ENCODE measurements at regions not wholly inside any gene's neighbourhood (a gene's known extent, or its start where the extent isn't known, plus 50 kb on each side); places are given as distances from the start of the nearest gene placed in this dataset.
A peak's percentile ranks its signal among the peaks of the same experiment; 100 is the strongest.

GRCh38 chrX:69000877-69001276, 164.4 kb downstream of the PJA1 start:
- H3K4me3 ChIP-seq (ENCODE audit: low read depth, low read length): no peak overlapping the region
- TF ChIP-seq, protein P1, sequence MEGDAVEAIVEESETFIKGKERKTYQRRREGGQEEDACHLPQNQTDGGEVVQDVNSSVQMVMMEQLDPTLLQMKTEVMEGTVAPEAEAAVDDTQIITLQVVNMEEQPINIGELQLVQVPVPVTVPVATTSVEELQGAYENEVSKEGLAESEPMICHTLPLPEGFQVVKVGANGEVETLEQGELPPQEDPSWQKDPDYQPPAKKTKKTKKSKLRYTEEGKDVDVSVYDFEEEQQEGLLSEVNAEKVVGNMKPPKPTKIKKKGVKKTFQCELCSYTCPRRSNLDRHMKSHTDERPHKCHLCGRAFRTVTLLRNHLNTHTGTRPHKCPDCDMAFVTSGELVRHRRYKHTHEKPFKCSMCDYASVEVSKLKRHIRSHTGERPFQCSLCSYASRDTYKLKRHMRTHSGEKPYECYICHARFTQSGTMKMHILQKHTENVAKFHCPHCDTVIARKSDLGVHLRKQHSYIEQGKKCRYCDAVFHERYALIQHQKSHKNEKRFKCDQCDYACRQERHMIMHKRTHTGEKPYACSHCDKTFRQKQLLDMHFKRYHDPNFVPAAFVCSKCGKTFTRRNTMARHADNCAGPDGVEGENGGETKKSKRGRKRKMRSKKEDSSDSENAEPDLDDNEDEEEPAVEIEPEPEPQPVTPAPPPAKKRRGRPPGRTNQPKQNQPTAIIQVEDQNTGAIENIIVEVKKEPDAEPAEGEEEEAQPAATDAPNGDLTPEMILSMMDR (IDR thresholded peaks at IDR 0.05; ENCODE audit: insufficient read depth, low read length): no peak
- DNase-seq (ENCODE audit: low read depth): no peak

DNA sequence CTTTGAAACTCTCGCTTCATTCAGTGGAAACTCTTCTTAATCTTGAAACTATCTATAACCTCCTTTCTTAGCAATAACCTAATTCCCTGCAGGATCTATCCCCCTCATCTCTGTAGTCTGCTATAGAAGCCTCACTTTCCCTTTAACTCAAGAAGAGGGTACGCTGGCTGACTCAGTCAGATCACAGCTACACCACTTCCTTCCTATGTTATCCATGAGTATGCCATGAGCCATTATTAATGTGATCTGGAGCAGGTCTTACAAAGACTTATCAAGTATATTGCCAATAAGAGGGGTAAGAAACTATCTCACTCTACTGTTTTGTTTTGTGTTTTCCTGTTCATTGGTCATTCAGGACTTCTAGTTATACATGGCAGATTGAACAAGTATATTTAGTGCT, 165.3 kb downstream of the PJA1 start:
- H3K4me3 ChIP-seq (ENCODE audit: low read depth, low read length): no peak overlapping the region
- TF ChIP-seq, protein P1 (IDR thresholded peaks at IDR 0.05; ENCODE audit: insufficient read depth, low read length): no peak
- no peak for DNase-seq (ENCODE audit: low read depth)

GRCh38 chrX:68999356-68999755, 165.9 kb downstream of the PJA1 start:
- DNase-seq (ENCODE audit: low read depth): peak; percentile 38
- H3K4me3 ChIP-seq (ENCODE audit: low read depth, low read length): no peak overlapping the region
- TF ChIP-seq, protein P1 (IDR thresholded peaks at IDR 0.05; ENCODE audit: insufficient read depth, low read length): no peak

DNA sequence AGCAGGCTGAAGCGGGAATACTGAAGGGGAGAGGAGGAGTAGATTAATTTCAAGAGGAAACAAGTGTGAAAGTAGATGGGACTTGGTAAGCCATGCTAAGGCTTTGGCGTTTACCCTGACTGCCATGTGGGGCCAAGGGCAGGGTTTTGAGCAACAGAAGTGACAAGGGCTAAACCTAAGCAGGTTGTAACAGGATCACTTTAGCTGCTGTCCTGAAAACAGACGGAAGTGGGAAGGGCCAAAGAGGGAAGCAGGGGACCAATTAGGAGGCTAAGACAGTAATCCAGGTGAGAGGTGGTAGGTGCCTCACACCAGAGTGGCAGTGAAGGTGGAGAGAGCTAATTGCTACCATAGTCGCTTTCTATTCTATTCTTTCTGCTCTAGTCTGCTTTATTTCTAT, 166.5 kb downstream of the PJA1 start:
- no peak overlapping the region for H3K4me3 ChIP-seq (ENCODE audit: low read depth, low read length)
- TF ChIP-seq, protein P1 (IDR thresholded peaks at IDR 0.05; ENCODE audit: insufficient read depth, low read length): no peak
- no peak for DNase-seq (ENCODE audit: low read depth)

GRCh38 chrX:68997911-68998310, 167.3 kb downstream of the PJA1 start:
- TF ChIP-seq, protein P1 (IDR thresholded peaks at IDR 0.05; ENCODE audit: insufficient read depth, low read length): no peak
- no peak overlapping the region for H3K4me3 ChIP-seq (ENCODE audit: low read depth, low read length)
- DNase-seq (ENCODE audit: low read depth): peak; percentile 87

DNA sequence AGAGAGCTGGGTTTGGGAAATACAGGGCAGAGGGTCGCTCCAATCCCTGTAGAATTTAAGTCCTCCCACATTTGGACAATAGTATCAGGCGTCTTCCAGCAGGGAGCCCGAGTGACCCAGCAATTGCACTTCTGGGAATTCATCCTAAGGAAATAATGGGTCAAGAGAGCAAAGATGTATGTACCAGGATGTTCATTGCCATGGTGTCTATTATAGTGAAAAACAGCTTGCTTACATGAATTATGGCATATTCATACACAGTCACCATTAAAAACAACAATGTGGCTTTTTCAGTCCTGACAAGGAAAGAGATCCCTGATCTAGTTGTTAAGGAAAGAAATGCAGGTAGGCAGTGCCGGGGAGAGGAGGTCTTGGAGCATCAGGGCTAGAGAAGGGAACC, 167.7 kb downstream of the PJA1 start:
- TF ChIP-seq, protein P1 (IDR thresholded peaks at IDR 0.05; ENCODE audit: insufficient read depth, low read length): no peak
- H3K4me3 ChIP-seq (ENCODE audit: low read depth, low read length): no peak overlapping the region
- DNase-seq (ENCODE audit: low read depth): peak; percentile 7

GRCh38 chrX:68995780-68996551, 167.1 kb downstream of the EFNB1 start:
- H3K4me3 ChIP-seq (ENCODE audit: low read depth, low read length): no peak overlapping the region
- TF ChIP-seq, protein P1 (IDR thresholded peaks at IDR 0.05; ENCODE audit: insufficient read depth, low read length): no peak
- peak; percentile 93 for DNase-seq (ENCODE audit: low read depth)

Measured in fibroblast of the aortic adventitia (primary cell).